Panc1 (cell line): ENCODE measurements at regions not wholly inside any gene's neighbourhood (a gene's known extent, or its start where the extent isn't known, plus 50 kb on each side); places are given as distances from the start of the nearest gene placed in this dataset.
"Not testable (repeated sequence)": the region's sequence is repeated elsewhere in the genome, so short reads cannot be mapped to it uniquely, and the experiment has no call there.

ENCODE experiments used
- ATAC-seq: fragments of 200-7000 bp; cut with Tn5 transposase; 2 replicates; pipeline ENCODE4 v1.9.1; 2020; ENCODE audit warnings: mild to moderate bottlenecking, moderate library complexity
- BruUV-seq: library from RNA; stranded (reverse); fragments of 400-500 nt; replicated peaks from 2 replicates; lab custom pipeline; 2021; lab: Mats Ljungman, UMichigan
- CTCF ChIA-PET: fragments of 300-600 bp; sonication (Branson Sonifier 250); formaldehyde crosslinking; loops from one replicate; lab custom pipeline; 2022; ENCODE audit warnings: antibody characterized with exemption; lab: Charles Lee
- POLR2A ChIA-PET: fragments of 300-600 bp; sonication (Branson Sonifier 250); formaldehyde crosslinking; loops from one replicate; lab custom pipeline; 2022; ENCODE audit warnings: antibody characterized with exemption; lab: Charles Lee
- DNase-seq: peaks from one replicate; pipeline ENCODE4 v3.0.0-alpha.2; 2010; ENCODE audit warnings: low read depth, low spot score
- H3K27ac ChIP-seq: 2 replicates; pipeline ENCODE4 v1.5.1; 2011; ENCODE audit warnings: mild to moderate bottlenecking, low read length, inconsistent platforms
- H3K27me3 ChIP-seq: fragments of 200-500 bp; sonication (Bioruptor generic); 2 replicates; pipeline ENCODE4 v1.6.0; 2014; ENCODE audit warnings: low read length, inconsistent platforms; ENCODE audit not compliant: control insufficient read depth, insufficient read depth
- H3K36me3 ChIP-seq: fragments of 200-500 bp; sonication (Bioruptor generic); 2 replicates; pipeline ENCODE4 v1.5.1; 2014; ENCODE audit warnings: inconsistent platforms, mild to moderate bottlenecking, low read length, moderate library complexity; ENCODE audit not compliant: control insufficient read depth, insufficient read depth
- H3K4me1 ChIP-seq: 2 replicates; pipeline ENCODE4 v1.5.1; 2011; ENCODE audit warnings: inconsistent platforms, mild to moderate bottlenecking, low read length, moderate library complexity; ENCODE audit not compliant: control insufficient read depth, insufficient read depth
- H3K4me3 ChIP-seq, 2 experiments: 2 replicates each; pipeline ENCODE4 v1.5.1; 2011 to 2012; ENCODE audit warnings: low read depth in 2 of 2, low read length in 2 of 2, mild to moderate bottlenecking in 2 of 2, inconsistent platforms in 1 of 2, moderate library complexity in 1 of 2
- H3K9me3 ChIP-seq: fragments of 200-500 bp; sonication (Bioruptor generic); 2 replicates; pipeline ENCODE4 v1.5.1; 2014; ENCODE audit warnings: low read depth, mild to moderate bottlenecking, inconsistent platforms, low read length, moderate library complexity; ENCODE audit not compliant: control insufficient read depth, insufficient read depth
- POLR2AphosphoS5 ChIP-seq: IDR thresholded peaks from 2 replicates; pipeline ENCODE4 v1.6.1; 2012; ENCODE audit warnings: mild to moderate bottlenecking, low read depth, low read length, moderate library complexity
- REST ChIP-seq, 2 experiments: IDR thresholded peaks; 2 replicates each; pipeline ENCODE4 v1.6.1; 2011 to 2012; ENCODE audit warnings: low read depth in 2 of 2, control low read depth in 1 of 2, low read length in 1 of 2, mild to moderate bottlenecking in 1 of 2, moderate library complexity in 1 of 2; ENCODE audit not compliant: insufficient read depth in 1 of 2
- SIN3A ChIP-seq: IDR thresholded peaks from 2 replicates; pipeline ENCODE4 v1.6.1; 2012; ENCODE audit warnings: low read depth, mild to moderate bottlenecking, low read length, moderate library complexity, borderline replicate concordance; ENCODE audit not compliant: insufficient read depth
- TCF7L2 ChIP-seq: IDR thresholded peaks from 2 replicates; pipeline ENCODE4 v1.6.1; 2011; ENCODE audit warnings: mild to moderate bottlenecking, low read depth, low read length, inconsistent platforms
- in situ Hi-C: cut with HindIII; loops from 2 replicates; pipeline ENCODE4 v1.10.0; 2016; ENCODE audit warnings: low sequenced_read_pairs, low pct_unique_long_range_greater_than_20kb
- intact Hi-C: fragments of 100-400 bp; cut with micrococcal nuclease; formaldehyde crosslinking; loops from one replicate; pipeline ENCODE4 v1.10.0; 2022; ENCODE audit not compliant: unreplicated experiment
- TF ChIP-seq, protein P1 (sequence below): fragments of 450-650 bp; IDR thresholded peaks from 2 replicates; pipeline ENCODE4 v1.5.1; 2017; ENCODE audit warnings: mild to moderate bottlenecking

- ATAC-seq, H3K27me3 ChIP-seq, POLR2A ChIA-PET, H3K36me3 ChIP-seq, H3K4me1 ChIP-seq, intact Hi-C loops, BruUV-seq, DNase-seq, CTCF ChIA-PET, H3K27ac ChIP-seq, in situ Hi-C loops, H3K9me3 ChIP-seq, H3K4me3 ChIP-seq: not testable (repeated sequence)
These were observed 113.0 kb upstream of the TSPAN8 start for GRCh38 chr12:71270794-71271193.

GRCh38 chr12:71270057-71270456 lies 112.3 kb upstream of the TSPAN8 start:
- TF ChIP-seq, protein P1, sequence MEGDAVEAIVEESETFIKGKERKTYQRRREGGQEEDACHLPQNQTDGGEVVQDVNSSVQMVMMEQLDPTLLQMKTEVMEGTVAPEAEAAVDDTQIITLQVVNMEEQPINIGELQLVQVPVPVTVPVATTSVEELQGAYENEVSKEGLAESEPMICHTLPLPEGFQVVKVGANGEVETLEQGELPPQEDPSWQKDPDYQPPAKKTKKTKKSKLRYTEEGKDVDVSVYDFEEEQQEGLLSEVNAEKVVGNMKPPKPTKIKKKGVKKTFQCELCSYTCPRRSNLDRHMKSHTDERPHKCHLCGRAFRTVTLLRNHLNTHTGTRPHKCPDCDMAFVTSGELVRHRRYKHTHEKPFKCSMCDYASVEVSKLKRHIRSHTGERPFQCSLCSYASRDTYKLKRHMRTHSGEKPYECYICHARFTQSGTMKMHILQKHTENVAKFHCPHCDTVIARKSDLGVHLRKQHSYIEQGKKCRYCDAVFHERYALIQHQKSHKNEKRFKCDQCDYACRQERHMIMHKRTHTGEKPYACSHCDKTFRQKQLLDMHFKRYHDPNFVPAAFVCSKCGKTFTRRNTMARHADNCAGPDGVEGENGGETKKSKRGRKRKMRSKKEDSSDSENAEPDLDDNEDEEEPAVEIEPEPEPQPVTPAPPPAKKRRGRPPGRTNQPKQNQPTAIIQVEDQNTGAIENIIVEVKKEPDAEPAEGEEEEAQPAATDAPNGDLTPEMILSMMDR, result no peak
- TF ChIP-seq REST (IDR thresholded peaks at IDR 0.05; ENCODE audit: insufficient read depth in 1 of 2, low read depth in 2 of 2, low read length in 1 of 2), result no peak
- TF ChIP-seq SIN3A, result no peak
- TF ChIP-seq POLR2AphosphoS5, result no peak
- no peak for TF ChIP-seq TCF7L2
- intact Hi-C loops, result no loop called here
- no peak for DNase-seq
- Histone ChIP-seq H3K4me3 (no peak overlapping the region), H3K27ac (no peak overlapping the region), H3K36me3 (no peaks in the 10 kb centered on the region), H3K4me1 (no peaks in the 10 kb centered on the region), H3K9me3 (no peaks in the 10 kb centered on the region), H3K27me3 (no peaks in the 10 kb centered on the region)
- no TSS peak for BruUV-seq
- POLR2A ChIA-PET, result no interaction called here
- CTCF ChIA-PET, result no interaction called here
- no peak for ATAC-seq
- in situ Hi-C loops, result no loop called here

- Histone ChIP-seq H3K27me3 (no peaks in the 10 kb centered on the region), H3K27ac (no peak overlapping the region), H3K4me1 (no peaks in the 10 kb centered on the region), H3K36me3 (no peaks in the 10 kb centered on the region), H3K9me3 (no peaks in the 10 kb centered on the region), H3K4me3 (no peak overlapping the region)
- TF ChIP-seq REST (IDR thresholded peaks at IDR 0.05; ENCODE audit: insufficient read depth in 1 of 2, low read depth in 2 of 2, low read length in 1 of 2) (no peak), POLR2AphosphoS5 (no peak), SIN3A (no peak), TCF7L2 (no peak)
- TF ChIP-seq, protein P1, result no peak
- no peak for ATAC-seq
- in situ Hi-C loops (no loop called here), intact Hi-C loops (no loop called here)
- POLR2A ChIA-PET, result no interaction called here
- CTCF ChIA-PET, result no interaction called here
- DNase-seq, result no peak
- BruUV-seq, result no TSS peak
These were observed 111.4 kb upstream of the TSPAN8 start for GRCh38 chr12:71269281-71269598.
